ENCODE measurements at regions not wholly inside any gene's neighbourhood (a gene's known extent, or its start where the extent isn't known, plus 50 kb on each side); places are given as distances from the start of the nearest gene placed in this dataset.

DNA sequence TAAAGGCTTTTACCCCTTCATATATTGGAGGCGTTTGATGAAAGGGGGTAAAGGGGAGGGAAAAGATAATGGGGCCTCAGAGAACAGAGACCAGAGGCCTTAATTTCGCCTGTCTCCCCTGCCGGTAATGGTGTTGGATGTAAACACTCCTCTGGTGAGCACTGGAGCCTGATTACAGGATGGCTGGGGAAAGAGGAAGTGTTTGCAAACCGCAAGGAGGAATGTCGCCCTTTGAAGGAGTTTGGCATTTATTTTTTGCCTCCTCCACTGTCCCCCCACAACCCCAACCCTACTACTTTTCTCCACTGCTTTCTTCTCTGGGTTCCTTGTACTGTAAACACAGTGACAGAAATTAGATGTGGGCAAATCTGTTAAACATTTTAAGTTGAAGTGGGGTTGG lies 211.9 kb upstream of the TBX3 start:
- TF ChIP-seq, protein P1, sequence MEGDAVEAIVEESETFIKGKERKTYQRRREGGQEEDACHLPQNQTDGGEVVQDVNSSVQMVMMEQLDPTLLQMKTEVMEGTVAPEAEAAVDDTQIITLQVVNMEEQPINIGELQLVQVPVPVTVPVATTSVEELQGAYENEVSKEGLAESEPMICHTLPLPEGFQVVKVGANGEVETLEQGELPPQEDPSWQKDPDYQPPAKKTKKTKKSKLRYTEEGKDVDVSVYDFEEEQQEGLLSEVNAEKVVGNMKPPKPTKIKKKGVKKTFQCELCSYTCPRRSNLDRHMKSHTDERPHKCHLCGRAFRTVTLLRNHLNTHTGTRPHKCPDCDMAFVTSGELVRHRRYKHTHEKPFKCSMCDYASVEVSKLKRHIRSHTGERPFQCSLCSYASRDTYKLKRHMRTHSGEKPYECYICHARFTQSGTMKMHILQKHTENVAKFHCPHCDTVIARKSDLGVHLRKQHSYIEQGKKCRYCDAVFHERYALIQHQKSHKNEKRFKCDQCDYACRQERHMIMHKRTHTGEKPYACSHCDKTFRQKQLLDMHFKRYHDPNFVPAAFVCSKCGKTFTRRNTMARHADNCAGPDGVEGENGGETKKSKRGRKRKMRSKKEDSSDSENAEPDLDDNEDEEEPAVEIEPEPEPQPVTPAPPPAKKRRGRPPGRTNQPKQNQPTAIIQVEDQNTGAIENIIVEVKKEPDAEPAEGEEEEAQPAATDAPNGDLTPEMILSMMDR (IDR thresholded peaks at IDR 0.05; ENCODE audit: low read length): no peak
- TF ChIP-seq EZH2 (IDR thresholded peaks at IDR 0.05; ENCODE audit: borderline replicate concordance, low read length): no peak

Data from OCI-LY1 (cell line).